ENCODE measurements at regions not wholly inside any gene's neighbourhood (a gene's known extent, or its start where the extent isn't known, plus 50 kb on each side); places are given as distances from the start of the nearest gene placed in this dataset.
A peak's percentile ranks its signal among the peaks of the same experiment; 100 is the strongest.

DNA sequence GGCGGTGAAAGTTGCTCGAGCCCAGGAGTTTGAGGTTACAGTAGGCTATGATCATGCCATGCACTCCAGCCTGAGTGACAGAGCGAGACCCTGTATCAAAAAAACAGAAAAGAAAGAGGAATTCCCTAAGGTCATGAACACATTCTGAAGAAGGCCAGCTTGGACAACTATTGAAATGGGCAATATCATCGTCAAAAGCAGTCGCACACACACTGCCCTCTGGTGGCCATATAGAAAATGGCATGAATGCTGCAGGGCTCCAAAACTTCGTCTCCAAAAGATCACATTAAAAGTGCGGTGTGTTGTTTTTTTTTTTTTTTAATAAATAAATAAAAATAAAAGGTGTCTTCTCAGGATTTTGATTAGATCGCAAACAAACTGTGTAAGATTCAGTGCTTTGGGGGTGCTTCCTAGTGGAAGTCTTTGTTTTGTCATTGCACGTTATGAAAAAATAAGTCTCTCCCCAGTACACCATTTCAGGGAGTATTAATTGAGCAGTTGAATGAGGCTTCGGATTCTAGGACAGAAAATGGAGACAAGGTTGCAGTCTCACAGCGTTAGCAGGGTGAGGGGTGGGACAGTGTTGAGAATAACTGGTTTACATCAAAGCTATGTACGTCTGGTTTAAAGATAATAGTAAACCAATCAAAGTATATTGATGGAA is 87.5 kb upstream of the FMN2 start:
- TF ChIP-seq, protein P1, sequence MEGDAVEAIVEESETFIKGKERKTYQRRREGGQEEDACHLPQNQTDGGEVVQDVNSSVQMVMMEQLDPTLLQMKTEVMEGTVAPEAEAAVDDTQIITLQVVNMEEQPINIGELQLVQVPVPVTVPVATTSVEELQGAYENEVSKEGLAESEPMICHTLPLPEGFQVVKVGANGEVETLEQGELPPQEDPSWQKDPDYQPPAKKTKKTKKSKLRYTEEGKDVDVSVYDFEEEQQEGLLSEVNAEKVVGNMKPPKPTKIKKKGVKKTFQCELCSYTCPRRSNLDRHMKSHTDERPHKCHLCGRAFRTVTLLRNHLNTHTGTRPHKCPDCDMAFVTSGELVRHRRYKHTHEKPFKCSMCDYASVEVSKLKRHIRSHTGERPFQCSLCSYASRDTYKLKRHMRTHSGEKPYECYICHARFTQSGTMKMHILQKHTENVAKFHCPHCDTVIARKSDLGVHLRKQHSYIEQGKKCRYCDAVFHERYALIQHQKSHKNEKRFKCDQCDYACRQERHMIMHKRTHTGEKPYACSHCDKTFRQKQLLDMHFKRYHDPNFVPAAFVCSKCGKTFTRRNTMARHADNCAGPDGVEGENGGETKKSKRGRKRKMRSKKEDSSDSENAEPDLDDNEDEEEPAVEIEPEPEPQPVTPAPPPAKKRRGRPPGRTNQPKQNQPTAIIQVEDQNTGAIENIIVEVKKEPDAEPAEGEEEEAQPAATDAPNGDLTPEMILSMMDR (IDR thresholded peaks at IDR 0.05; ENCODE audit: insufficient read depth, low read depth, low read length, missing control alignments): peak; percentile 71
- H3K4me3 ChIP-seq (ENCODE audit: low read depth, low read length): no peak overlapping the region
- DNase-seq (ENCODE audit: low read depth): peak; percentile 4

DNA sequence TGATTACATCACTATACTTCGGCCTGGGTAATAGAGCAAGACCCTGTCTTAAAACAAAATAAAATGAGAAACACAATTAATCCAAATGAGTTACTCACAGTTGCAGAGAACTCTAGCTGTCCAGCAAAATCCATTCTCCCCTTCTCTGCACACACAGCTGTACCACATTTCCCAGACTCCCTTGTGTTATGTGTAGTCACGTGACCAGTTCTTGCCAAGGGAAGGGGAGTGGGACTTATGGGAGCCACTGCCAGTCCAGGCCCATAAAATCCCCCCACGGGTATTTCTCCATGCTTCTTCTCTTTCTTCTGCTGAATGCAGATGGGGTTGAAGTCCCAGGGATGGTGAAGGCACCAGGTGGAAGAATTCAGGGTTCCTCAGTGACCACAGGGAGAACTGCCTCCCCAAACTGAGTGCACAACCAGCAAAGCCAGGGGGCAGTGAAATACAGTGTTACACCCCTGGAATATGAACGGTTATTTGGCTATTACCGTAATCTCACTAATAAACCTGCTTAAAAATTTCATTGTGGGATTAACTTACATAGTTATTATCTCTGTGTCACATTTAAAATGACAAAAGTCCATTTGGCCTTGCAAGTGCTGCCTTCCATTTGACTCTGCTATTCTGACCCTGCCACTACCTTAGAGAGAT is 85.6 kb upstream of the FMN2 start:
- no peak for DNase-seq (ENCODE audit: low read depth)
- H3K4me3 ChIP-seq (ENCODE audit: low read depth, low read length): no peak overlapping the region
- TF ChIP-seq, protein P1 (IDR thresholded peaks at IDR 0.05; ENCODE audit: insufficient read depth, low read depth, low read length, missing control alignments): no peak

DNA sequence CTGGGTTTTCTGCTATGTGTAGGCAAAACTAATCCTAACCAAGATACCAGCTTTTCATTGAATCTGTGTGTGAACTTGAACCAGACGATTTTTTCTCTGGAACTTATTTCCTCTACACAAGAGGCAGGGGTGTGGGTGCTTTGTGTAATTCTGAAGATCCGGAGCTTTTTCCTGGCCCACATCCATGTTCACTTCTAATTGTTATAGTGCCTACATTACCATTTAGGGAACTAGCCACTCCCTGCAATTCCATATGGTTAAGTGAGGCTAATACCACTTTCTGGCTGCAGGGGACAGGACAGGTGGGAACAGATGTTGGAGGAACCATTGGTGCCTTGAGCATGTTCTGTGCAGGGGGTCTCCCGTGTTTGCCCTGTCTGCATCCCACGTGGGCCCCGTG is 83.4 kb upstream of the FMN2 start:
- DNase-seq (ENCODE audit: low read depth): no peak
- H3K4me3 ChIP-seq (ENCODE audit: low read depth, low read length): no peak overlapping the region
- TF ChIP-seq, protein P1 (IDR thresholded peaks at IDR 0.05; ENCODE audit: insufficient read depth, low read depth, low read length, missing control alignments): no peak

DNA sequence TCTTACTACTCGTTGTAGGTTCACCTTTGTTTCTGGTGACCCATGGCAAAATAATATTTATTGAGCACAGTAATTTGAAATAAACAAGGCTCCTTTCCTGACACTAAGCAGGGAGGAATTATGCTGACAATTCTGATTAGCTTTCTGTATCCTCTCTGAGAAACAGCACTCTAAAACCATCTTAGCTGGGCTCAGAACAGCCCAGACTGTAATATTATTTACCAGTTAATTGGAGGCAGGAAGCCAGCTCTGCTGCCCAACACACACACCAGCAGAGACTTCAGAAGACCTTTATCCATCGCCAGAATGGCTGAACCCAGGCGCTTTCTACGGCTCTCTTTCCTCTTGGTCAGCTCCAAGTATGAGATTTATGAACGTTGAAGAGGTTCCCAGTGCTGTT is 77.6 kb upstream of the FMN2 start:
- H3K4me3 ChIP-seq (ENCODE audit: low read depth, low read length): no peak overlapping the region
- TF ChIP-seq, protein P1 (IDR thresholded peaks at IDR 0.05; ENCODE audit: insufficient read depth, low read depth, low read length, missing control alignments): no peak
- DNase-seq (ENCODE audit: low read depth): no peak

DNA sequence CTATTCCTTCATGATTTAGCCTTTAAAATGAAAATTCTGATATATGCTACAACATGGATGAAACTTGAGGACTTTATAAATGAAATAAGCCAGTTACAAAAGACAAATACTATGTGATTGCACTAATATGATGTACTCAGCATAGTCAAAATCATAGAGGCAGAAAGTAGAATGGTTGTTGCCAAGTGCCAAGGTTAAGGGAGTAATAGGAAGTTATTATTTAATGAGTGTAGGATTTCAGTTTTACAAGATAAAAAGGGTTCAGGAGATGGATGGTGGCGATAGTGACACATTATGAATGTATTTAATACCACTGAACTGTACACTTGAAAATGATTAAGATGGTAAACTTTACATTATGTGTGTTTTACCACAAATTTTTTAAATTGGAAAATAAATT is 73.1 kb upstream of the FMN2 start:
- H3K4me3 ChIP-seq (ENCODE audit: low read depth, low read length): no peak overlapping the region
- no peak for DNase-seq (ENCODE audit: low read depth)
- TF ChIP-seq, protein P1 (IDR thresholded peaks at IDR 0.05; ENCODE audit: insufficient read depth, low read depth, low read length, missing control alignments): no peak

DNA sequence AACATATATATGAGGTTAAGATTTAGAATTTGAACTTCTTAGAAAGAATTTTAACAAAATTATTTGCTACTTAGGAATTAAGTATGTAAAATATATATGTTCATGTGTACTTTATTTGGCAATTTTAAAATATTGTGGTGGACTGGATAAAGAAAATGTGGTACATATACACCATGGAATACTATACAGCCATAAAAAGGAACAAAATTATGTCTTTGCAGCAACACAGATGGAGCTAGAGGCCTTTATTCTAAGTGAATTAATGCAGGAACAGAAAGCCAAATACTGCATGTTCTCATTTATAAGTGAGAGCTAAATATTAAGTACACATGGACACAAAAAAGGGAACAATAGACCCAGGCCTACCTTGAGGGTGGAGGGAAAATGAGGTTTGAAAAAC is 72.2 kb upstream of the FMN2 start:
- TF ChIP-seq, protein P1 (IDR thresholded peaks at IDR 0.05; ENCODE audit: insufficient read depth, low read depth, low read length, missing control alignments): no peak
- DNase-seq (ENCODE audit: low read depth): no peak
- no peak overlapping the region for H3K4me3 ChIP-seq (ENCODE audit: low read depth, low read length)

DNA sequence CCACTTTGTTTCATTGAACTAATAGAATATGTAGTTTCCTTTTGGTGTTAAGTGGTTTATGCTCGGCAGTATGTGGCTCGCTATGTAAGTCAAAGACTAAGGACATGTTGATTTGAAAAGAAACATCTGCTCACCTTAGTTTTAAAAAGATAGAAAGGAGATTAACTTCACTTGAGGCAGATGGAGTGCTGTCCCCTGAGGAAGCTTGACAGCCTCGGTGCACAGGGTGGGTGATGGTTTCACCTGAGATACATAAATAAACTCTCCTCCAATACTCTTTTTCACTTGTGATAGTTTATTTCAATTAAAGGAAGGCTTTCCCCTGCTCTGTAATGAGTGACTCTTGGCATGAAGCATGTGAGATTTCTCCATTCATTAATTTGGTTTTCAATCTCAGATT is 70.8 kb upstream of the FMN2 start:
- no peak for DNase-seq (ENCODE audit: low read depth)
- TF ChIP-seq, protein P1 (IDR thresholded peaks at IDR 0.05; ENCODE audit: insufficient read depth, low read depth, low read length, missing control alignments): no peak
- H3K4me3 ChIP-seq (ENCODE audit: low read depth, low read length): no peak overlapping the region
